Amniotic stem cell (primary cell): ENCODE measurements at regions not wholly inside any gene's neighbourhood (a gene's known extent, or its start where the extent isn't known, plus 50 kb on each side); places are given as distances from the start of the nearest gene placed in this dataset.
"Not testable (repeated sequence)": the region's sequence is repeated elsewhere in the genome, so short reads cannot be mapped to it uniquely, and the experiment has no call there.

Source experiments
- DNase-seq: peaks from one replicate; lab custom pipeline; 2025; lab: John Stamatoyannopoulos, UW

- not testable (repeated sequence) for DNase-seq
Observed at GRCh38 chr1:67907467-67907866, 74.2 kb upstream of the GNG12 start.

- DNase-seq: not testable (repeated sequence)
Observed at GRCh38 chr1:67906015-67906414, 72.7 kb upstream of the GNG12 start.

- DNase-seq: not testable (repeated sequence)
Observed at GRCh38 chr1:67902546-67903223, 69.4 kb upstream of the GNG12 start.

- no peak for DNase-seq
Observed at GRCh38 chr1:67898033-67898726, 64.9 kb upstream of the GNG12 start.

- no peak for DNase-seq
Observed at GRCh38 chr1:67897270-67897949, 64.1 kb upstream of the GNG12 start.

- no peak for DNase-seq
Observed at GRCh38 chr1:67896826-67897225, 63.6 kb upstream of the GNG12 start.

- no peak for DNase-seq
Observed at GRCh38 chr1:67894981-67895735, 61.9 kb upstream of the GNG12 start.

GRCh38 chr1:67893126-67893495 is 59.8 kb upstream of the GNG12 start:
- no peak for DNase-seq

GRCh38 chr1:67892476-67893125 is 59.3 kb upstream of the GNG12 start:
- DNase-seq: no peak

GRCh38 chr1:67890857-67891256 is 57.6 kb upstream of the GNG12 start:
- DNase-seq: no peak

GRCh38 chr1:67889953-67890567 is 56.8 kb upstream of the GNG12 start:
- DNase-seq: peak; percentile 66

GRCh38 chr1:67889466-67889865 is 56.2 kb upstream of the GNG12 start:
- DNase-seq: no peak

GRCh38 chr1:67888216-67889106 is 55.2 kb upstream of the GNG12 start:
- DNase-seq: no peak

GRCh38 chr1:67887146-67887545 is 53.9 kb upstream of the GNG12 start:
- DNase-seq: no peak

- no peak for DNase-seq
Observed at GRCh38 chr1:67886076-67886475, 52.8 kb upstream of the GNG12 start.

GRCh38 chr1:67883069-67883468 is 49.8 kb upstream of the GNG12 start:
- DNase-seq: peak; percentile 49
